Fibroblast of villous mesenchyme (primary cell): ENCODE measurements at regions not wholly inside any gene's neighbourhood (a gene's known extent, or its start where the extent isn't known, plus 50 kb on each side); places are given as distances from the start of the nearest gene placed in this dataset.
A peak's percentile ranks its signal among the peaks of the same experiment; 100 is the strongest.
"Not testable (repeated sequence)": the region's sequence is repeated elsewhere in the genome, so short reads cannot be mapped to it uniquely, and the experiment has no call there.

ENCODE experiments used
- DNase-seq: peaks from one replicate; pipeline ENCODE4 v3.0.0-alpha.2; 2010; ENCODE audit warnings: low read depth
- H3K4me3 ChIP-seq: 2 replicates; pipeline ENCODE4 v1.5.1; 2011; ENCODE audit warnings: low read depth, mild to moderate bottlenecking, low read length
- CTCF ChIP-seq: IDR thresholded peaks from 2 replicates; pipeline ENCODE4 v1.5.1; 2012; ENCODE audit warnings: low read depth, mild to moderate bottlenecking, low read length; ENCODE audit not compliant: insufficient read depth

GRCh38 chr11:19420868-19421533 is 180.3 kb upstream of the E2F8 start:
- TF ChIP-seq CTCF = no peak
- DNase-seq = no peak
- H3K4me3 ChIP-seq = no peak overlapping the region

DNA sequence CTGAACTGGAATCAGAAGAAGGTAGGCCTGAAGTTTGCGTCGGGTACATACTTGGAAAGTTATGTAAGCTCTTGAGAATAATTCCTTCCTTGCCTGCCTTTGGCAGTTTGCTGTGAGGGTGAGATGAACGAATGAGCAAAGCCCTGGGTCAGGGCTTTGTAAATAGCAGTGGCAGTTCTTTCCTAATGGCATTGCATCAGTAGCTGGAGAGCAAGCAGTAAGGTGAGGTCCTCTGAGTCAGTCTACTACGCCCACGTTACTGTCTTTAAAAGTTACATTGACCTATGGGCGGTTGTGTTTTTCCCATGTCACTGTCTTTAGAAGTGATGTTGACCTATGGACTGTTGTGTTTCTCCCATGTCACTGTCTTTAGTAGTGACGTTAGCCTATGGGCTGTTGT is 179.1 kb upstream of the E2F8 start:
- DNase-seq = peak; percentile 90
- TF ChIP-seq CTCF = no peak
- H3K4me3 ChIP-seq = peak overlapping the region; percentile 9

DNA sequence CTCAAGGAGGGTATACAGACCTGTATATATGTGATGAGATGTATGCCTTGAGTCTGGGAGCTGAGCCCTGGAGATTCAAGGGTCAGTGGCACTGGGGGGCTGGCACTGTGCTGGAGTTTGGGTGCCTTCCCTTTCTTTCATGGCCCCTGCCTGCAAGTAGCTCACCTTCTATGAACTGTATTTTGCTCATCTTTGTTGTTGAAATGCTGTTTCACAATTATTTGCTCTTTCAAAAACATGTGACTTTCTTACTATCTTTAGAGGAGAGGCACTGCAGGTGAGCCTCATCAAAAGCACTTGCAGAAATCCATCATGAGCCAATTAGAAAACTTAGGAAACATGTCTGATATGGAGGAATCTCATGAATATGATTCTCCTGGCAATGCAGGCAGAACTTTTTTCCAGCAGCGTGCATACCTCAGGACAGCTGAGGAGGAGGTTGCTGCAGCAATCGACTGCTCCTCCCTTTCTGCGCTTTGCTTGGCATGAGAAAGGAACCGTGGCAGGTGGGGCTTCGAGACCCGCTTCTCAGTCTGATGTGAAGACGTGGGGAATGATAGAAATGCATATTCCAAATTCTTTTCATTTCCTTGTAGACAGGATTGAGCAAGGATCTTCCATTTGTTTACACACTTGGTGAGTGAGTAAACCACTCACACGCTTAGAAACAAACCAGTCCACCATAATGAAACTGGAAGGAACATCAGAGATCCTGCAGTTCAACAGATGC is 178.4 kb upstream of the E2F8 start:
- peak; percentile 87 for DNase-seq
- TF ChIP-seq CTCF = no peak
- peak overlapping the region; percentile 9 for H3K4me3 ChIP-seq

DNA sequence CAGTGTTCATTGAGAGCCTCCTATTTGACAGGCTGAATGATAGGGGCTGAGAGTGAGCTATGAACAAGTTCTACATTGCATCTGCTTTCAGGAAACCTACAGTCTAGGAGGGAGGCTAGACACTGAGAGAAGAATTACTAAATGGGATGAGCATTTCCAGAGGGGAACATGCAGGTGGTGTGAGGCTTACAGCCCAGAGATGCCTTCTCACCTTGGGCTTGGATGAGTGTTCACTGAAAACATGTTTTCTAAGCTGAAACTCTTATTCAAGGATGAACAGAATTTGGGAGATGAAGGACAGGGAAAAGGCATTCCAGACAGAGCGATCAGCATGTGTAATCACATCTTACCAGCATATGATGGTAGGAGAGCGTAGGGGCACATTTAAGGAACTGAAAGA is 177.5 kb upstream of the E2F8 start:
- no peak for DNase-seq
- H3K4me3 ChIP-seq = no peak overlapping the region
- TF ChIP-seq CTCF = no peak

DNA sequence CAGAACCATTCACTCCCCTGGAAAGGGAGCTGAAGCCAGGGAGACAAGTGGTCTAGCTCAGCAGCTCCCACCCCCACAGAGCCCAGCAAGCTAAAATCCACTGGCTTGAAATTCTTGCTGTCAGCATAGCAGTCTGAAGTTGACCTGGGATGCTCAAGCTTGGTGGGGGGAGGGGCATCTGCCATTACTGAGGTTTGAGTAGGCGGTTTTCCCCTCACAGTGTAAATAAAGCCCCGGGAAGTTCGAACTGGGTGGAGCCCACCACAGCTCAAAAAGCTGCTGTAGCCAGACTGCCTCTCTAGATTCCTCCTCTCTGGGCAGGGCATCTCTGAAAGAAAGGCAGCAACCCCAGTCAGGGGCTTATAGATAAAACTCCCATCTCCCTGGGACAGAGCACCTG is 171.3 kb upstream of the E2F8 start:
- not testable (repeated sequence) for H3K4me3 ChIP-seq, DNase-seq

- H3K4me3 ChIP-seq = no peak overlapping the region
- no peak for DNase-seq
- TF ChIP-seq CTCF = no peak
Measured at GRCh38 chr11:19410032-19410431, 169.3 kb upstream of the E2F8 start.

DNA sequence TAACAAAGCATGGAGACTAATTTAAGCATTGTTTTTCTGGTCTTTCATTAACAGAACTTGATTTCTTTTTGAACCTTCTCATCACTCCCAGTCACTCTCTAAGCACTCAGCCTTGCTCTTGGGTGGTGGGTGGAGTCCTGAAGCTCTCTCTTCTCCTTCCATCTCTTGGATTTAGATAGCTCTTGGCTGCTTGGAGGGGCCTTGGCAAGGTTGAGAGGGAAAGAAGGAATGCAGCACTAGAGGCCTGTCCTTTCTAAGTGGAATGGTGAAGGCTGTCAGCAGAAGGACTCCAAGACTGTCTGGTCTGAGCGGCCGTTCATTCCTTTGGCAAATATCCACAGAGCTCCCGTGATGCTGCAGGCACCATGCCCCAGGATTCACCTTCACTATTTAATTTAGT is 168.6 kb upstream of the E2F8 start:
- no peak overlapping the region for H3K4me3 ChIP-seq
- no peak for TF ChIP-seq CTCF
- DNase-seq = no peak
